ENCODE measurements at regions not wholly inside any gene's neighbourhood (a gene's known extent, or its start where the extent isn't known, plus 50 kb on each side); places are given as distances from the start of the nearest gene placed in this dataset.

DNA sequence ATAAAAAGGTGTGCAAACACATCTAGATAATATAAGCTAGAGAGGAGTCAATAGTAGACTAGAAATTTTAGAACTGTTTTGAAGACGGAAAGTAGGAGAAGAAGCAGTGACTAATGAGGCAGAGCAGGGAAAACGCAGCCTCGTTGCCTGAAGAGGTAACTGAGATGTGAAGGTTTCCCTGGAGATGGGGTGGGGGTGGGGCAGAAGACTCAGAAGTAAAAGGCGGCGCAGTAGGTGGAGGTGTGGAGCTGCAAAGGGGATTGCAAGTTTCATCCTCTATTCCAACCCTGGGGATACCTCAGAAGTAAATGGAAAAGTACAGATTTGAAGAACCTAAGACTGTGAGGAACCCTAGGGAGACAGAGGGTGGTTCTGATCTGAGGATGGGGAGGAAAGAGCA, 109.5 kb downstream of the TMPRSS5 start:
- H3K36me3 Mint-ChIP-seq = no peaks in the 10 kb centered on the region

DNA sequence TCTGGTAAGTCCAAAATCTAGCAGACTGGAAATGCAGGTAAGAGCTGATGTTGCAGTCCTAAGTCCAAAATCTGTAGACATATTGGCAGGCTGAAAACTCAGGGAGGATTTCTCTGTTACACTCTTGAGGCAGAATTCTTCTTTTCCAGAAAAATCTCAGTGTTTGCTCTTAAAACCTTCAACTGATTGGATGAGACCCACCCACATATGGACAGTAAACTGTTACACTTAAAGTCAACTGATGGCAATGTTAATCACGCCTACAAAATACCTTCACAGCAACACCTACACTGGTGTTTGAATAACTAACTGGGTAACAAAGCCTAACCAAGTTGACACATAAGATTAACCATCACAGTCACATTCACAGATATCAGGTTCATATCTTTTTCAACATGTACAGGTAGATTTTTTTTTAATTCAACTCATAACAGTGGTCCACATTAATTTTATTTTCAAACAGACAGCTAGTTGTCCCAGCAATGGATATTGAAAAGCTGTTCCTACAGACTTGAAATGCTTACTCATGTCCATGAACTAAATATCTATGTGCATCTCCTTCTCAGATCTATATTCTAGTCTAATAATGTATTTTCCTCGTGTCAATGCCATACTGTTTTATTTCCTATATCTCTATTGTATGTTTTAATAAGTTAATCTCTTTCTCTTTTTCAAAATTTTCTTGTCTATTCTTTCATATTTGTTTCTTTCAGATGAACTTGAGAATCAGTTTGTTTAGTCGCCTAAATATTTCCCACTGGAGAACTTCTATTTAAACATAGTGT, 110.1 kb downstream of the TMPRSS5 start:
- no peaks in the 10 kb centered on the region for H3K9me3 ChIP-seq (ENCODE audit: low read depth)

More for the DNA sequence above, 109.5 kb downstream of the TMPRSS5 start:
- no peak overlapping the region for H3K27ac Mint-ChIP-seq
- H3F3A ChIP-seq (ENCODE audit: low read depth) = no peaks in the 10 kb centered on the region
- H3K36me3 ChIP-seq = no peaks in the 10 kb centered on the region
- H3K4me1 ChIP-seq = peaks cover 13% of the 10 kb centered on the region
- no peak overlapping the region for H3K4me3 ChIP-seq
- no peaks in the 10 kb centered on the region for H3K79me2 ChIP-seq (ENCODE audit: low read depth)
- H4K20me1 ChIP-seq (ENCODE audit: low read depth) = no peaks in the 10 kb centered on the region
- H3K27me3 ChIP-seq = no peaks in the 10 kb centered on the region
- DNase-seq (ENCODE audit: low spot score) = no peak
- peaks cover 8% of the 10 kb centered on the region for H3K9me3 Mint-ChIP-seq
- H3K4me1 Mint-ChIP-seq = no peaks in the 10 kb centered on the region
- H3K9ac ChIP-seq = no peak overlapping the region
- no peaks in the 10 kb centered on the region for H3K9me3 ChIP-seq (ENCODE audit: low read depth)
- no peak overlapping the region for H3K4me2 ChIP-seq
- TF ChIP-seq, protein P1, sequence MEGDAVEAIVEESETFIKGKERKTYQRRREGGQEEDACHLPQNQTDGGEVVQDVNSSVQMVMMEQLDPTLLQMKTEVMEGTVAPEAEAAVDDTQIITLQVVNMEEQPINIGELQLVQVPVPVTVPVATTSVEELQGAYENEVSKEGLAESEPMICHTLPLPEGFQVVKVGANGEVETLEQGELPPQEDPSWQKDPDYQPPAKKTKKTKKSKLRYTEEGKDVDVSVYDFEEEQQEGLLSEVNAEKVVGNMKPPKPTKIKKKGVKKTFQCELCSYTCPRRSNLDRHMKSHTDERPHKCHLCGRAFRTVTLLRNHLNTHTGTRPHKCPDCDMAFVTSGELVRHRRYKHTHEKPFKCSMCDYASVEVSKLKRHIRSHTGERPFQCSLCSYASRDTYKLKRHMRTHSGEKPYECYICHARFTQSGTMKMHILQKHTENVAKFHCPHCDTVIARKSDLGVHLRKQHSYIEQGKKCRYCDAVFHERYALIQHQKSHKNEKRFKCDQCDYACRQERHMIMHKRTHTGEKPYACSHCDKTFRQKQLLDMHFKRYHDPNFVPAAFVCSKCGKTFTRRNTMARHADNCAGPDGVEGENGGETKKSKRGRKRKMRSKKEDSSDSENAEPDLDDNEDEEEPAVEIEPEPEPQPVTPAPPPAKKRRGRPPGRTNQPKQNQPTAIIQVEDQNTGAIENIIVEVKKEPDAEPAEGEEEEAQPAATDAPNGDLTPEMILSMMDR (IDR thresholded peaks at IDR 0.05) = no peak
- TF ChIP-seq EZH2phosphoT487 (IDR thresholded peaks at IDR 0.05) = no peak
- no peak for TF ChIP-seq EZH2 (IDR thresholded peaks at IDR 0.05)
- H3K4me3 Mint-ChIP-seq = no peak overlapping the region
- no peak overlapping the region for H3K27ac ChIP-seq
- no peak overlapping the region for H2AFZ ChIP-seq (replicated peaks)
- no peaks in the 10 kb centered on the region for H3K27me3 Mint-ChIP-seq (ENCODE audit: insufficient read depth, low read depth)

DNA sequence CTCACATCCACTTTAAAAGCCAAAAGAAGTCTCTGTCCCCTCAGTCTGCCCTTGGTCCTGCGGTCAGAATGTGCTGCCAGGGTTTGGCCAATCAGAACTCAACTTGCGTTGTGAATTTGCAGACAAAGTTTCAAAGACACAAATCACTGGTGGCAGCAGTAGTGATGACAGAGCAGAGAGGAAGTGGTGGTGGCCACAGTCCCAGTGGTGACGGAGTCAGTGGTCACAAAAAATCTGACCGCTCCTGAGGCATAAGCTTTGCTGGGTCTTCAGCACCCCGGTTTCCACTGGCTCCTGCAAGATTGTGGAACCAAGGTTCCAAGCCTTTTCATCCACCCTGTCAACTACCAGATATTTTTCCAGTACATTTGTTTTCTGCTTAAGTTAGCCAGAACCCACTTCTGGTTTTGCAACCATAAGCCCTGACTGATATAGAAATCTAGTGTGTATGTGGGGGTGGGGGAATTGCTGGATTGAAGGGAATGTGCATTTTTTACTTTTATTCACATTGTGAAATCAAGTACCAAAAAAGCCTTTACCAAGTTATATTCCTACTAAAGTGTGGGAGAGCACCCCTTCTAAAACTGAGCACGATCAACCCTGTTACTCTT, 112.3 kb downstream of the TMPRSS5 start:
- no peak overlapping the region for H3K4me2 ChIP-seq
- no peak overlapping the region for H3K27ac ChIP-seq
- H3F3A ChIP-seq (ENCODE audit: low read depth) = no peaks in the 10 kb centered on the region
- H3K36me3 ChIP-seq = no peaks in the 10 kb centered on the region
- Mint-ChIP-seq H3K27ac (no peak overlapping the region), H3K4me1 (peaks cover 2% of the 10 kb centered on the region), H3K4me3 (no peak overlapping the region), H3K36me3 (no peaks in the 10 kb centered on the region), H3K9me3 (peaks cover 8% of the 10 kb centered on the region), H3K27me3 (ENCODE audit: insufficient read depth, low read depth) (no peaks in the 10 kb centered on the region)
- H3K4me1 ChIP-seq = peaks cover 10% of the 10 kb centered on the region
- H3K79me2 ChIP-seq (ENCODE audit: low read depth) = no peaks in the 10 kb centered on the region
- H2AFZ ChIP-seq (replicated peaks) = no peak overlapping the region
- TF ChIP-seq EZH2 (IDR thresholded peaks at IDR 0.05) (no peak), EZH2phosphoT487 (IDR thresholded peaks at IDR 0.05) (no peak)
- TF ChIP-seq, protein P1 (IDR thresholded peaks at IDR 0.05) = no peak
- H3K4me3 ChIP-seq = no peak overlapping the region
- H3K9ac ChIP-seq = no peak overlapping the region
- H3K9me3 ChIP-seq (ENCODE audit: low read depth) = no peaks in the 10 kb centered on the region
- no peaks in the 10 kb centered on the region for H3K27me3 ChIP-seq
- no peak for DNase-seq (ENCODE audit: low spot score)
- H4K20me1 ChIP-seq (ENCODE audit: low read depth) = no peaks in the 10 kb centered on the region

More for the DNA sequence above, 110.1 kb downstream of the TMPRSS5 start:
- H4K20me1 ChIP-seq (ENCODE audit: low read depth) = no peaks in the 10 kb centered on the region
- peaks cover 11% of the 10 kb centered on the region for H3K4me1 ChIP-seq
- H3K4me3 ChIP-seq = no peak overlapping the region
- Mint-ChIP-seq H3K4me3 (no peak overlapping the region), H3K4me1 (peaks cover 2% of the 10 kb centered on the region), H3K27ac (no peak overlapping the region), H3K27me3 (ENCODE audit: insufficient read depth, low read depth) (no peaks in the 10 kb centered on the region), H3K9me3 (peaks cover 8% of the 10 kb centered on the region), H3K36me3 (no peaks in the 10 kb centered on the region)
- no peak overlapping the region for H3K27ac ChIP-seq
- no peak overlapping the region for H3K9ac ChIP-seq
- H2AFZ ChIP-seq (replicated peaks) = no peak overlapping the region
- H3F3A ChIP-seq (ENCODE audit: low read depth) = no peaks in the 10 kb centered on the region
- no peak overlapping the region for H3K4me2 ChIP-seq
- H3K36me3 ChIP-seq = no peaks in the 10 kb centered on the region
- no peak for DNase-seq (ENCODE audit: low spot score)
- TF ChIP-seq EZH2 (IDR thresholded peaks at IDR 0.05) = no peak
- no peak for TF ChIP-seq EZH2phosphoT487 (IDR thresholded peaks at IDR 0.05)
- TF ChIP-seq, protein P1 (IDR thresholded peaks at IDR 0.05) = no peak
- no peaks in the 10 kb centered on the region for H3K27me3 ChIP-seq
- no peaks in the 10 kb centered on the region for H3K79me2 ChIP-seq (ENCODE audit: low read depth)

Measured in neural progenitor cell (in vitro differentiated cells).